ENCODE measurements at regions not wholly inside any gene's neighbourhood (a gene's known extent, or its start where the extent isn't known, plus 50 kb on each side); places are given as distances from the start of the nearest gene placed in this dataset.
"Not testable (repeated sequence)": the region's sequence is repeated elsewhere in the genome, so short reads cannot be mapped to it uniquely, and the experiment has no call there.

GRCh38 chr3:164741869-164742268, 336.4 kb downstream of the SI start:
- no peak for DNase-seq

- no peak for DNase-seq
Observed at GRCh38 chr3:164737174-164737573, 341.1 kb downstream of the SI start.

- DNase-seq, result no peak
Observed at GRCh38 chr3:164732166-164732565, 346.1 kb downstream of the SI start.

- no peak for DNase-seq
Observed at GRCh38 chr3:164730815-164731360, 347.4 kb downstream of the SI start.

GRCh38 chr3:164723396-164723795, 354.9 kb downstream of the SI start:
- no peak for DNase-seq

GRCh38 chr3:164702808-164703207, 375.5 kb downstream of the SI start:
- not testable (repeated sequence) for DNase-seq

- no peak for DNase-seq
Observed at GRCh38 chr3:164687902-164688301, 390.4 kb downstream of the SI start.

- no peak for DNase-seq
Observed at GRCh38 chr3:164687211-164687610, 391.1 kb downstream of the SI start.

- no peak for DNase-seq
Observed at GRCh38 chr3:164683489-164683888, 394.8 kb downstream of the SI start.

GRCh38 chr3:164679245-164679644, 399.1 kb downstream of the SI start:
- DNase-seq, result no peak

- no peak for DNase-seq
Observed at GRCh38 chr3:164677317-164677716, 401.0 kb downstream of the SI start.

- DNase-seq, result peak in 1 of 2 experiments; percentile 8
Observed at GRCh38 chr3:164673738-164674137, 404.6 kb downstream of the SI start.

- DNase-seq, result no peak
Observed at GRCh38 chr3:164658125-164658524, 420.2 kb downstream of the SI start.

GRCh38 chr3:164657631-164658030, 420.7 kb downstream of the SI start:
- no peak for DNase-seq

- no peak for DNase-seq
Observed at GRCh38 chr3:164655462-164655861, 422.8 kb downstream of the SI start.

- no peak for DNase-seq
Observed at GRCh38 chr3:164641071-164641470, 437.2 kb downstream of the SI start.

- no peak for DNase-seq
Observed at GRCh38 chr3:164640591-164640990, 437.7 kb downstream of the SI start.

GRCh38 chr3:164620956-164621355, 457.3 kb downstream of the SI start:
- DNase-seq, result no peak

GRCh38 chr3:164620423-164620822, 457.9 kb downstream of the SI start:
- no peak for DNase-seq

- DNase-seq, result no peak
Observed at GRCh38 chr3:164612751-164613150, 465.5 kb downstream of the SI start.

- DNase-seq, result no peak
Observed at GRCh38 chr3:164608554-164609276, 469.6 kb downstream of the SI start.

- DNase-seq, result no peak
Observed at GRCh38 chr3:164604687-164605086, 473.6 kb downstream of the SI start.

- no peak for DNase-seq
Observed at GRCh38 chr3:164577667-164578210, 500.6 kb downstream of the SI start.

- no peak for DNase-seq
Observed at GRCh38 chr3:164572436-164572835, 505.9 kb downstream of the SI start.

GRCh38 chr3:164550857-164551256, 527.4 kb downstream of the SI start:
- no peak for DNase-seq

All from SW 1271 (cell line).